GM23248 (cell line): ENCODE measurements at regions not wholly inside any gene's neighbourhood (a gene's known extent, or its start where the extent isn't known, plus 50 kb on each side); places are given as distances from the start of the nearest gene placed in this dataset.
A peak's percentile ranks its signal among the peaks of the same experiment; 100 is the strongest.

Source experiments
- DNase-seq: peaks from one replicate; pipeline ENCODE4 v3.0.0-alpha.2; 2015
- H2AFZ ChIP-seq: fragments of 200-600 bp; sonication (generic); 2 replicates; pipeline ENCODE4 v1.6.1; 2016; ENCODE audit warnings: antibody characterized with exemption
- H3F3A ChIP-seq: fragments of 200-600 bp; sonication (generic); 2 replicates; pipeline ENCODE4 v1.6.1; 2016; ENCODE audit warnings: mild to moderate bottlenecking, antibody characterized with exemption, mixed run types; ENCODE audit not compliant: insufficient read depth
- H3K27ac ChIP-seq: fragments of 200-600 bp; sonication (generic); 2 replicates; pipeline ENCODE4 v1.5.1; 2016; ENCODE audit warnings: mild to moderate bottlenecking
- H3K27me3 ChIP-seq: fragments of 200-600 bp; sonication (generic); replicated peaks from 2 replicates; pipeline ENCODE4 v1.6.1; 2016; ENCODE audit warnings: mild to moderate bottlenecking; ENCODE audit not compliant: insufficient read depth
- H3K36me3 ChIP-seq: fragments of 200-600 bp; sonication (generic); 2 replicates; pipeline ENCODE4 v1.6.1; 2016; ENCODE audit warnings: low read depth, mild to moderate bottlenecking
- H3K4me1 ChIP-seq: fragments of 200-600 bp; sonication (generic); 2 replicates; pipeline ENCODE4 v1.6.1; 2016; ENCODE audit warnings: mild to moderate bottlenecking; ENCODE audit not compliant: insufficient read depth
- H3K4me2 ChIP-seq: fragments of 200-600 bp; sonication (generic); one replicate; pipeline ENCODE4 v1.6.1; 2016; ENCODE audit warnings: mild to moderate bottlenecking; ENCODE audit not compliant: unreplicated experiment
- H3K4me3 ChIP-seq: fragments of 200-600 bp; sonication (generic); 2 replicates; pipeline ENCODE4 v1.5.1; 2016; ENCODE audit warnings: mild to moderate bottlenecking
- H3K79me2 ChIP-seq: fragments of 200-600 bp; sonication (generic); 2 replicates; pipeline ENCODE4 v1.6.1; 2016; ENCODE audit warnings: mild to moderate bottlenecking; ENCODE audit not compliant: insufficient read depth
- H3K9ac ChIP-seq: fragments of 200-600 bp; sonication (generic); 2 replicates; pipeline ENCODE4 v1.6.1; 2016; ENCODE audit warnings: mild to moderate bottlenecking
- H3K9me2 ChIP-seq: fragments of 200-600 bp; sonication (generic); 2 replicates; pipeline ENCODE4 v1.6.1; 2016; ENCODE audit warnings: mixed run types, mild to moderate bottlenecking, moderate library complexity; ENCODE audit not compliant: insufficient read depth
- H3K9me3 ChIP-seq: fragments of 200-600 bp; sonication (generic); one replicate; pipeline ENCODE4 v1.6.1; 2017; ENCODE audit warnings: low read depth
- H4K20me1 ChIP-seq: fragments of 200-600 bp; sonication (generic); 2 replicates; pipeline ENCODE4 v1.6.0; 2016; ENCODE audit not compliant: insufficient read depth
- EZH2 ChIP-seq: fragments of 200-600 bp; sonication (generic); IDR thresholded peaks from 2 replicates; pipeline ENCODE4 v1.6.1; 2018; ENCODE audit warnings: antibody characterized with exemption, mild to moderate bottlenecking; ENCODE audit not compliant: insufficient read depth, poor library complexity, severe bottlenecking
- EZH2phosphoT487 ChIP-seq: fragments of 200-600 bp; sonication (generic); IDR thresholded peaks from 2 replicates; pipeline ENCODE4 v1.6.1; 2018; ENCODE audit warnings: antibody characterized with exemption, moderate library complexity, mild to moderate bottlenecking, low read depth; ENCODE audit not compliant: insufficient read depth
- WGBS, 2 experiments: methylation state at CpG; one replicate each; pipeline ENCODE4 v1.1.6; 2015 to 2017; ENCODE audit warnings: low lambda C conversion rate in 2 of 2, low coverage in 1 of 2; ENCODE audit errors: missing lambda C conversion rate in 2 of 2; 5-methylcytosine and 5-hydroxymethylcytosine counted together
- in situ Hi-C: fragments of 300-500 bp; cut with MboI; formaldehyde crosslinking; loops from 2 replicates; pipeline ENCODE4 v1.15.0; 2020

- H3K4me3 ChIP-seq, result no peak overlapping the region
- no peaks in the 10 kb centered on the region for H3K9me3 ChIP-seq
- in situ Hi-C loops, result no loop called here
- H3K27ac ChIP-seq, result no peak overlapping the region
- H3K36me3 ChIP-seq, result no peaks in the 10 kb centered on the region
- no peaks in the 10 kb centered on the region for H4K20me1 ChIP-seq
- H3K79me2 ChIP-seq, result no peaks in the 10 kb centered on the region
- no peaks in the 10 kb centered on the region for H3K4me1 ChIP-seq
- no peaks in the 10 kb centered on the region for H3K27me3 ChIP-seq
- no peaks in the 10 kb centered on the region for H3K9me2 ChIP-seq
- H2AFZ ChIP-seq, result no peak overlapping the region
- WGBS, 2 experiments, result 84 to 87% methylated on average over 7 of the region's 7 CpGs
- H3K4me2 ChIP-seq, result no peak overlapping the region
- no peak overlapping the region for H3K9ac ChIP-seq
- DNase-seq, result no peak
- no peaks in the 10 kb centered on the region for H3F3A ChIP-seq
- TF ChIP-seq EZH2 (no peak), EZH2phosphoT487 (no peak)
Measured at GRCh38 chr10:113345826-113346624, 206.8 kb upstream of the HABP2 start.

- TF ChIP-seq EZH2phosphoT487 (no peak), EZH2 (no peak)
- H3K4me1 ChIP-seq, result no peaks in the 10 kb centered on the region
- 48 to 60% methylated on average over 4 of the region's 4 CpGs for WGBS, 2 experiments
- no peaks in the 10 kb centered on the region for H3K36me3 ChIP-seq
- H3K9ac ChIP-seq, result no peak overlapping the region
- H3F3A ChIP-seq, result no peaks in the 10 kb centered on the region
- no peaks in the 10 kb centered on the region for H4K20me1 ChIP-seq
- no peaks in the 10 kb centered on the region for H3K9me3 ChIP-seq
- in situ Hi-C loops, result no loop called here
- no peak overlapping the region for H3K4me2 ChIP-seq
- H3K9me2 ChIP-seq, result no peaks in the 10 kb centered on the region
- no peaks in the 10 kb centered on the region for H3K27me3 ChIP-seq
- peak; percentile 25 for DNase-seq
- no peak overlapping the region for H3K27ac ChIP-seq
- no peak overlapping the region for H2AFZ ChIP-seq
- no peaks in the 10 kb centered on the region for H3K79me2 ChIP-seq
- H3K4me3 ChIP-seq, result no peak overlapping the region
Measured at GRCh38 chr10:113347508-113347907, 205.3 kb upstream of the HABP2 start.

GRCh38 chr10:113348694-113349093, 204.2 kb upstream of the HABP2 start:
- Histone ChIP-seq H2AFZ (no peak overlapping the region), H3K27ac (no peak overlapping the region), H3K4me3 (no peak overlapping the region), H3K27me3 (no peaks in the 10 kb centered on the region), H3F3A (no peaks in the 10 kb centered on the region), H3K4me1 (no peaks in the 10 kb centered on the region), H3K9ac (no peak overlapping the region), H3K9me3 (no peaks in the 10 kb centered on the region), H3K4me2 (no peak overlapping the region), H4K20me1 (no peaks in the 10 kb centered on the region), H3K36me3 (no peaks in the 10 kb centered on the region), H3K9me2 (no peaks in the 10 kb centered on the region), H3K79me2 (no peaks in the 10 kb centered on the region)
- TF ChIP-seq EZH2phosphoT487 (no peak), EZH2 (no peak)
- no peak for DNase-seq
- WGBS, 2 experiments, result 74 to 76% methylated on average over 7 of the region's 7 CpGs
- in situ Hi-C loops, result no loop called here

GRCh38 chr10:113350311-113351040, 202.4 kb upstream of the HABP2 start:
- H3K4me1 ChIP-seq, result no peaks in the 10 kb centered on the region
- no peaks in the 10 kb centered on the region for H3K79me2 ChIP-seq
- no peak overlapping the region for H3K9ac ChIP-seq
- no peaks in the 10 kb centered on the region for H3K9me2 ChIP-seq
- no peaks in the 10 kb centered on the region for H4K20me1 ChIP-seq
- no peaks in the 10 kb centered on the region for H3K36me3 ChIP-seq
- in situ Hi-C loops, result no loop called here
- no peak overlapping the region for H2AFZ ChIP-seq
- H3K4me2 ChIP-seq, result no peak overlapping the region
- no peak overlapping the region for H3K27ac ChIP-seq
- H3K27me3 ChIP-seq, result no peaks in the 10 kb centered on the region
- 80 to 82% methylated on average over 11 of the region's 11 CpGs for WGBS, 2 experiments
- no peak for DNase-seq
- H3F3A ChIP-seq, result no peaks in the 10 kb centered on the region
- no peaks in the 10 kb centered on the region for H3K9me3 ChIP-seq
- no peak overlapping the region for H3K4me3 ChIP-seq
- TF ChIP-seq EZH2phosphoT487 (no peak), EZH2 (no peak)
